Omental fat pad (tissue), 3 donors: ENCODE measurements at regions not wholly inside any gene's neighbourhood (a gene's known extent, or its start where the extent isn't known, plus 50 kb on each side); places are given as distances from the start of the nearest gene placed in this dataset.
"Not testable (repeated sequence)": the region's sequence is repeated elsewhere in the genome, so short reads cannot be mapped to it uniquely, and the experiment has no call there.

ENCODE experiments used
- ATAC-seq: fragments of 150-250 bp; one replicate; pipeline ENCODE4 v1.9.1; 2016; ENCODE audit warnings: mild to moderate bottlenecking, moderate library complexity; ENCODE audit not compliant: low FRiP score
- DNase-seq: peaks from one replicate; pipeline ENCODE4 v3.0.0-alpha.2; 2019; ENCODE audit warnings: low spot score
- CTCF ChIP-seq, 3 donors: fragments of 450-650 bp; IDR thresholded peaks; one replicate each; pipeline ENCODE4 v1.5.1; 2016 to 2017; ENCODE audit warnings: antibody characterized with exemption in 3 of 3, mild to moderate bottlenecking in 3 of 3, moderate library complexity in 2 of 3

- no peak for DNase-seq
- no peak for ATAC-seq
- no peak for TF ChIP-seq CTCF (IDR thresholded peaks at IDR 0.05)
Measured at GRCh38 chr10:128178302-128178958, 52.2 kb upstream of the MKI67 start.

- ATAC-seq (no peak), DNase-seq (no peak)
- no peak for TF ChIP-seq CTCF (IDR thresholded peaks at IDR 0.05)
Measured at GRCh38 chr10:128180843-128181242, 54.6 kb upstream of the MKI67 start.

- no peak for ATAC-seq
- DNase-seq = no peak
- no peak for TF ChIP-seq CTCF (IDR thresholded peaks at IDR 0.05)
Measured at GRCh38 chr10:128185627-128186026, 59.4 kb upstream of the MKI67 start.

GRCh38 chr10:128186959-128187787, 61.0 kb upstream of the MKI67 start:
- ATAC-seq (no peak), DNase-seq (no peak)
- no peak for TF ChIP-seq CTCF (IDR thresholded peaks at IDR 0.05)

GRCh38 chr10:128187788-128188185, 61.6 kb upstream of the MKI67 start:
- DNase-seq (no peak), ATAC-seq (no peak)
- no peak for TF ChIP-seq CTCF (IDR thresholded peaks at IDR 0.05)

- DNase-seq (no peak), ATAC-seq (no peak)
- TF ChIP-seq CTCF (IDR thresholded peaks at IDR 0.05) = no peak
Measured at GRCh38 chr10:128189176-128189575, 63.0 kb upstream of the MKI67 start.

GRCh38 chr10:128191847-128192246, 65.6 kb upstream of the MKI67 start:
- no peak for TF ChIP-seq CTCF (IDR thresholded peaks at IDR 0.05)
- no peak for DNase-seq
- no peak for ATAC-seq

- not testable (repeated sequence) for ATAC-seq, DNase-seq
Measured at GRCh38 chr10:128201826-128202225, 75.6 kb upstream of the MKI67 start.
